Right lobe of liver (tissue), 6 donors: ENCODE measurements at regions not wholly inside any gene's neighbourhood (a gene's known extent, or its start where the extent isn't known, plus 50 kb on each side); places are given as distances from the start of the nearest gene placed in this dataset.

Source experiments
- ATAC-seq, 4 donors: fragments of 200-7000 bp; cut with Tn5 transposase; one replicate each; pipeline ENCODE4 v1.9.1; 2020; ENCODE audit warnings: mild to moderate bottlenecking in 4 of 4, moderate library complexity in 4 of 4
- DNase-seq, 3 donors: peaks; one replicate each; pipeline ENCODE4 v3.0.0-alpha.2; 2020
- H3K27ac ChIP-seq, 3 donors: fragments of 200-600 bp; one replicate each; pipeline ENCODE4 v1.8.0; 2022
- H3K27me3 ChIP-seq, 2 donors: fragments of 200-600 bp; one replicate each; pipeline ENCODE4 v1.8.0; 2022
- H3K36me3 ChIP-seq, 4 donors: fragments of 200-600 bp; sonication (generic) in 1 of 4; one replicate each; pipeline versions ENCODE4 v1.5.1 to v1.8.0; 2017 to 2022; ENCODE audit warnings: control low read depth in 1 of 4
- H3K4me1 ChIP-seq, 4 donors: fragments of 200-600 bp; sonication (generic) in 1 of 4; one replicate each; pipeline versions ENCODE4 v1.5.1 to v1.8.0; 2017 to 2022; ENCODE audit warnings: control low read depth in 1 of 4
- H3K4me3 ChIP-seq, 3 donors: fragments of 200-600 bp; one replicate each; pipeline ENCODE4 v1.8.0; 2022
- H3K9me3 ChIP-seq, 4 donors: fragments of 200-600 bp; sonication (generic) in 1 of 4; one replicate each; pipeline versions ENCODE4 v1.5.1 to v1.8.0; 2017 to 2022; ENCODE audit warnings: control low read depth in 1 of 4
- CTCF ChIP-seq, 4 donors: fragments of 200-600 bp in 3 of 4; fragments of 450-650 bp in 1 of 4; IDR thresholded peaks; one replicate each; pipeline versions ENCODE4 v1.5.1 to v1.8.0; 2016 to 2022; ENCODE audit warnings: antibody characterized with exemption in 4 of 4, mild to moderate bottlenecking in 2 of 4
- POLR2A ChIP-seq: fragments of 450-650 bp; IDR thresholded peaks from one replicate; pipeline ENCODE4 v1.6.1; 2017; ENCODE audit warnings: antibody characterized with exemption, mild to moderate bottlenecking
- WGBS: methylation state at CpG from one replicate; pipeline ENCODE4 v1.1.6; 2018; ENCODE audit warnings: low coverage, low lambda C conversion rate; ENCODE audit not compliant: insufficient coverage; ENCODE audit errors: missing lambda C conversion rate; 5-methylcytosine and 5-hydroxymethylcytosine counted together
- intact Hi-C, 2 donors: fragments of 100-400 bp; cut with DNase I; formaldehyde crosslinking; loops; one replicate each; pipeline versions ENCODE4 v1.11.2 to v1.14.1; 2022
- donor health status: DM: no; HTN: yes; CAD: no.
- donor health status: DM: no; HTN: no; CAD: no.
- donor health status: DM: no; HTN: no; CAD: no.
- donor health status: DM: no; HTN: yes; CAD: no.
- donor health status: DM: no; HTN: yes; CAD: no.

- H3K27ac ChIP-seq, result no peak overlapping the region
- H3K27me3 ChIP-seq, result no peaks in the 10 kb centered on the region
- intact Hi-C loops, result no loop called here
- 83% methylated on average over 1 of the region's 1 CpG for WGBS
- no peak for TF ChIP-seq CTCF (IDR thresholded peaks at IDR 0.05)
- no peak for TF ChIP-seq POLR2A
- no peaks in the 10 kb centered on the region for H3K9me3 ChIP-seq
- H3K36me3 ChIP-seq, result no peaks in the 10 kb centered on the region
- no peaks in the 10 kb centered on the region for H3K4me1 ChIP-seq
- no peak overlapping the region for H3K4me3 ChIP-seq
- no peak for ATAC-seq
- DNase-seq, result no peak
These were observed 179.5 kb upstream of the CXCL12 start for GRCh38 chr10:44564361-44564760.

- no peak for DNase-seq
- Histone ChIP-seq H3K4me1 (no peaks in the 10 kb centered on the region), H3K27me3 (no peaks in the 10 kb centered on the region), H3K36me3 (no peaks in the 10 kb centered on the region), H3K9me3 (no peaks in the 10 kb centered on the region), H3K4me3 (no peak overlapping the region), H3K27ac (no peak overlapping the region)
- WGBS, result 44% methylated on average over 3 of the region's 3 CpGs
- TF ChIP-seq POLR2A (no peak), CTCF (IDR thresholded peaks at IDR 0.05) (no peak)
- intact Hi-C loops, result no loop called here
- ATAC-seq, result no peak
These were observed 179.9 kb upstream of the CXCL12 start for GRCh38 chr10:44564790-44565189.

- intact Hi-C loops, result no loop called here
- 82% methylated on average over 1 of the region's 1 CpG for WGBS
- TF ChIP-seq CTCF (IDR thresholded peaks at IDR 0.05), result no peak
- TF ChIP-seq POLR2A, result no peak
- H3K9me3 ChIP-seq, result no peaks in the 10 kb centered on the region
- no peak overlapping the region for H3K4me3 ChIP-seq
- no peaks in the 10 kb centered on the region for H3K4me1 ChIP-seq
- H3K27ac ChIP-seq, result no peak overlapping the region
- no peaks in the 10 kb centered on the region for H3K27me3 ChIP-seq
- no peaks in the 10 kb centered on the region for H3K36me3 ChIP-seq
- DNase-seq (no peak), ATAC-seq (no peak)
These were observed 181.9 kb upstream of the CXCL12 start for GRCh38 chr10:44566786-44567185.

GRCh38 chr10:44567471-44567870 is 182.6 kb upstream of the CXCL12 start:
- no peak for ATAC-seq
- intact Hi-C loops, result no loop called here

More at GRCh38 chr10:44567471-44567870, 182.6 kb upstream of the CXCL12 start:
- DNase-seq, result no peak
- H3K27ac ChIP-seq, result no peak overlapping the region
- no peak overlapping the region for H3K4me3 ChIP-seq
- WGBS, result 59% methylated on average over 1 of the region's 1 CpG
- H3K9me3 ChIP-seq, result no peaks in the 10 kb centered on the region
- TF ChIP-seq POLR2A (no peak), CTCF (IDR thresholded peaks at IDR 0.05) (no peak)
- no peaks in the 10 kb centered on the region for H3K4me1 ChIP-seq
- H3K36me3 ChIP-seq, result no peaks in the 10 kb centered on the region
- H3K27me3 ChIP-seq, result no peaks in the 10 kb centered on the region
